ENCODE measurements at regions not wholly inside any gene's neighbourhood (a gene's known extent, or its start where the extent isn't known, plus 50 kb on each side); places are given as distances from the start of the nearest gene placed in this dataset.

- Histone ChIP-seq H2BK20ac (ENCODE audit: low read depth, low read length) (no peak overlapping the region), H3K9me3 (ENCODE audit: control insufficient read depth, insufficient read depth, low read length) (no peaks in the 10 kb centered on the region), H4K91ac (ENCODE audit: insufficient read depth, low read depth, low read length) (no peak overlapping the region), H2AK5ac (ENCODE audit: low read depth, low read length) (no peak overlapping the region), H3K9me1 (ENCODE audit: insufficient read depth, low read length) (no peaks in the 10 kb centered on the region), H4K8ac (ENCODE audit: low read depth in 2 of 2, low read length in 2 of 2) (no peak overlapping the region), H2BK120ac (ENCODE audit: low read depth, low read length) (no peak overlapping the region), H3K27me3 (ENCODE audit: control insufficient read depth, insufficient read depth, low read length) (no peaks in the 10 kb centered on the region; the same call in 1 of the 2 replicates), H2BK5ac (ENCODE audit: low read depth, low read length, poor library complexity, severe bottlenecking) (no peak overlapping the region), H3K36me3 (ENCODE audit: control insufficient read depth, insufficient read depth, low read length) (no peaks in the 10 kb centered on the region), H2AFZ (replicated peaks; ENCODE audit: low read length, poor library complexity) (no peak overlapping the region), H4K5ac (ENCODE audit: low read depth, low read length) (no peak overlapping the region), H2BK15ac (ENCODE audit: low read depth, low read length) (no peak overlapping the region), H3K14ac (replicated peaks; ENCODE audit: low read depth, low read length) (no peak overlapping the region), H3K56ac (ENCODE audit: extremely low read depth, insufficient read depth, low read length) (no peak overlapping the region), H3K27ac (ENCODE audit: insufficient read depth, low read length) (no peak overlapping the region), H3K4me2 (ENCODE audit: low read depth, low read length) (no peak overlapping the region), H3K23ac (ENCODE audit: low read depth, low read length) (no peak overlapping the region), H3K79me1 (ENCODE audit: low read depth in 1 of 2, low read length in 2 of 2) (no peaks in the 10 kb centered on the region), H4K20me1 (ENCODE audit: insufficient read depth, low read length) (no peaks in the 10 kb centered on the region), H3K4ac (ENCODE audit: low read depth, low read length) (no peak overlapping the region), H3K4me1 (ENCODE audit: control insufficient read depth, insufficient read depth, low read length) (no peaks in the 10 kb centered on the region; the same call in 1 of the 2 replicates), H2AK9ac (replicated peaks; ENCODE audit: low read depth, low read length, poor library complexity) (no peak overlapping the region), H3K9ac (ENCODE audit: low read depth, low read length) (no peak overlapping the region), H3K4me3 (ENCODE audit: insufficient read depth, low read depth, low read length) (no peak overlapping the region), H3K18ac (ENCODE audit: low read depth, low read length) (no peak overlapping the region)
- DNase-seq (no peak), ATAC-seq (ENCODE audit: low read depth) (no peak)
- BruUV-seq (replicated peaks), result no TSS peak
- in situ Hi-C loops (cut with MboI; ENCODE audit: low sequenced_read_pairs) (no loop called here), dilution Hi-C loops (cut with HindIII; ENCODE audit: low sequenced_read_pairs, unreplicated experiment) (no loop called here), intact Hi-C loops (cut with micrococcal nuclease) (no loop called here)
- CTCF ChIA-PET, result no interaction called here
- TF ChIP-seq RCOR1 (IDR thresholded peaks at IDR 0.05; ENCODE audit: insufficient replicate concordance, low read length), result no peak
- no peak for TF ChIP-seq RAD21 (IDR thresholded peaks at IDR 0.05; ENCODE audit: low read length)
- TF ChIP-seq RFX5 (IDR thresholded peaks at IDR 0.05; ENCODE audit: low read depth, low read length), result no peak
- no peak for TF ChIP-seq CEBPB (IDR thresholded peaks at IDR 0.05; ENCODE audit: low read depth, low read length)
- POLR2A ChIA-PET (ENCODE audit: unreplicated experiment), result no interaction called here
- no CpG with 5 or more reads among the region's 4 CpGs for WGBS, 2 experiments (ENCODE audit: extremely low coverage in 2 of 2, insufficient read length in 1 of 2)
These were observed 179.4 kb downstream of the ACTL7B start for GRCh38 chr9:108676355-108676754.
